H1 (cell line): ENCODE measurements at regions not wholly inside any gene's neighbourhood (a gene's known extent, or its start where the extent isn't known, plus 50 kb on each side); places are given as distances from the start of the nearest gene placed in this dataset.

Experiments used
- CTCF ChIA-PET: fragments of 300-600 bp; sonication (Branson Sonifier 250); formaldehyde crosslinking; loops from one replicate; lab custom pipeline; 2021; ENCODE audit not compliant: partially characterized antibody; lab: Charles Lee
- POLR2A ChIA-PET: fragments of 300-600 bp; sonication (Branson Sonifier 250); formaldehyde crosslinking; loops from one replicate; lab custom pipeline; 2021; ENCODE audit warnings: inconsistent platforms; ENCODE audit not compliant: partially characterized antibody; lab: Charles Lee
- DNase-seq, 2 experiments: peaks; one replicate each; pipeline versions ENCODE4 v3.0.0 to v3.0.0-alpha.2; 2010 to 2022; ENCODE audit warnings: low spot score in 2 of 2, low read depth in 1 of 2, mixed read lengths in 1 of 2
- FAIRE-seq: peaks from 2 replicates; lab custom pipeline; 2011; peaks lifted over from hg19 to GRCh38; lab: Jason Lieb, UNC
- H2AFZ ChIP-seq: 2 replicates; pipeline ENCODE4 v1.8.1; 2012; ENCODE audit warnings: low read length, inconsistent platforms
- H2AK5ac ChIP-seq: 2 replicates; pipeline ENCODE4 v1.6.1; 2013; ENCODE audit warnings: low read depth, low read length
- H2BK120ac ChIP-seq: replicated peaks from 2 replicates; pipeline ENCODE3; 2013; ENCODE audit warnings: low read depth, low read length, inconsistent platforms
- H2BK12ac ChIP-seq: 2 replicates; pipeline ENCODE4 v1.6.1; 2013; ENCODE audit warnings: low read depth, low read length
- H2BK15ac ChIP-seq: 2 replicates; pipeline ENCODE4 v1.6.1; 2013; ENCODE audit warnings: low read length
- H2BK20ac ChIP-seq: 2 replicates; pipeline ENCODE4 v1.6.1; 2013; ENCODE audit warnings: low read length
- H2BK5ac ChIP-seq: 2 replicates; pipeline ENCODE4 v1.6.1; 2013; ENCODE audit warnings: low read depth, low read length
- H3K14ac ChIP-seq: 2 replicates; pipeline ENCODE4 v1.6.1; 2013; ENCODE audit warnings: inconsistent platforms; ENCODE audit not compliant: insufficient read length
- H3K18ac ChIP-seq: 2 replicates; pipeline ENCODE4 v1.6.1; 2013; ENCODE audit warnings: low read length; ENCODE audit errors: extremely low read depth
- H3K23ac ChIP-seq: 2 replicates; pipeline ENCODE4 v1.6.1; 2013; ENCODE audit warnings: inconsistent platforms; ENCODE audit not compliant: insufficient read length
- H3K23me2 ChIP-seq: 2 replicates; pipeline ENCODE4 v1.6.1; 2013; ENCODE audit warnings: low read depth, low read length
- H3K27ac ChIP-seq: 2 replicates; pipeline ENCODE4 v1.6.1; 2011; ENCODE audit warnings: low read depth, low read length, inconsistent platforms
- H3K27me3 ChIP-seq, 4 experiments: replicated peaks in 1 of 4; 1 replicate in 1 of 4; 2 replicates in 3 of 4; pipeline versions ENCODE4 v1.6.1 to v1.8.1; 2011 to 2013; ENCODE audit warnings: low read length in 3 of 4, mild to moderate bottlenecking in 3 of 4, inconsistent platforms in 2 of 4, mixed read lengths in 2 of 4, moderate library complexity in 1 of 4; ENCODE audit not compliant: control insufficient read depth in 3 of 4, insufficient read depth in 3 of 4; ENCODE audit errors: extremely low read depth in 1 of 4
- H3K36me3 ChIP-seq, 4 experiments: 2 replicates each; pipeline versions ENCODE4 v1.6.1 to v1.8.1; 2011 to 2013; ENCODE audit warnings: mild to moderate bottlenecking in 4 of 4, low read length in 3 of 4, moderate library complexity in 2 of 4, control low read depth in 1 of 4, inconsistent platforms in 1 of 4; ENCODE audit not compliant: insufficient read depth in 4 of 4, control insufficient read depth in 2 of 4
- H3K4ac ChIP-seq: replicated peaks from 2 replicates; pipeline ENCODE3; 2013; ENCODE audit warnings: low read length, low read depth, mixed read lengths, inconsistent platforms; ENCODE audit not compliant: insufficient read length
- H3K4me1 ChIP-seq, 4 experiments: replicated peaks in 1 of 4; 1 replicate in 1 of 4; 2 replicates in 3 of 4; pipeline versions ENCODE4 v1.6.1 to v1.8.1; 2011 to 2013; ENCODE audit warnings: low read length in 3 of 4, inconsistent platforms in 2 of 4, mixed read lengths in 1 of 4; ENCODE audit not compliant: insufficient read depth in 4 of 4, control insufficient read depth in 3 of 4
- H3K4me2 ChIP-seq, 2 experiments: 2 replicates each; pipeline versions ENCODE4 v1.6.1 to v1.8.1; 2011 to 2013; ENCODE audit warnings: low read depth in 2 of 2, low read length in 2 of 2, control low read depth in 1 of 2, inconsistent platforms in 1 of 2, mild to moderate bottlenecking in 1 of 2; ENCODE audit not compliant: insufficient read depth in 1 of 2
- H3K4me3 ChIP-seq, 4 experiments: fragments of 200-600, 300-600 bp in 1 of 4; sonication (generic), shearing (Covaris generic), sonication (Bioruptor Twin) in 1 of 4; 2 replicates each; pipeline versions ENCODE4 v1.5.1 to v1.8.1; 2011 to 2016; ENCODE audit warnings: low read length in 4 of 4, low read depth in 3 of 4, control low read depth in 2 of 4, inconsistent platforms in 2 of 4, mild to moderate bottlenecking in 2 of 4, mixed read lengths in 1 of 4, moderate library complexity in 1 of 4; ENCODE audit not compliant: insufficient read depth in 2 of 4; ENCODE audit errors: extremely low read depth in 1 of 4
- H3K56ac ChIP-seq: replicated peaks from 2 replicates; pipeline ENCODE3; 2013; ENCODE audit warnings: low read depth, mild to moderate bottlenecking, mixed read lengths, low read length, inconsistent platforms; ENCODE audit not compliant: insufficient read length
- H3K79me1 ChIP-seq: 2 replicates; pipeline ENCODE4 v1.6.1; 2013; ENCODE audit warnings: low read depth, low read length, control low read depth
- H3K79me2 ChIP-seq, 2 experiments: 2 replicates each; pipeline versions ENCODE4 v1.6.1 to v1.8.1; 2012 to 2013; ENCODE audit warnings: low read length in 2 of 2, mild to moderate bottlenecking in 2 of 2, inconsistent platforms in 1 of 2; ENCODE audit not compliant: insufficient read depth in 2 of 2, control insufficient read depth in 1 of 2
- H3K9ac ChIP-seq, 4 experiments: replicated peaks in 1 of 4; 1 replicate in 1 of 4; 2 replicates in 3 of 4; pipeline versions ENCODE4 v1.6.1 to v1.8.1; 2011 to 2013; ENCODE audit warnings: low read depth in 3 of 4, low read length in 3 of 4, control low read depth in 2 of 4, mild to moderate bottlenecking in 2 of 4, moderate library complexity in 2 of 4, inconsistent platforms in 1 of 4; ENCODE audit errors: extremely low read depth in 1 of 4
- H3K9me3 ChIP-seq, 2 experiments: 2 replicates each; pipeline versions ENCODE4 v1.6.1 to v1.8.1; 2012 to 2013; ENCODE audit warnings: mild to moderate bottlenecking in 2 of 2, moderate library complexity in 2 of 2, control low read depth in 1 of 2, inconsistent platforms in 1 of 2, low read depth in 1 of 2, low read length in 1 of 2, mixed read lengths in 1 of 2; ENCODE audit not compliant: insufficient read depth in 2 of 2
- H4K20me1 ChIP-seq, 2 experiments: replicated peaks in 1 of 2; 2 replicates each; pipeline versions ENCODE3 to v1.8.1; 2011 to 2013; ENCODE audit warnings: inconsistent platforms in 2 of 2, low read length in 2 of 2, mild to moderate bottlenecking in 1 of 2; ENCODE audit not compliant: insufficient read depth in 2 of 2, control insufficient read depth in 1 of 2
- H4K5ac ChIP-seq: 2 replicates; pipeline ENCODE4 v1.6.1; 2013; ENCODE audit warnings: low read length, low read depth, mixed read lengths, inconsistent platforms; ENCODE audit not compliant: insufficient read length
- H4K8ac ChIP-seq: 2 replicates; pipeline ENCODE4 v1.8.0; 2013; ENCODE audit warnings: mild to moderate bottlenecking, moderate library complexity, low read length, inconsistent platforms; ENCODE audit not compliant: insufficient read depth; ENCODE audit errors: extremely low read depth
- H4K91ac ChIP-seq: replicated peaks from 2 replicates; pipeline ENCODE3; 2013; ENCODE audit warnings: low read length, mixed read lengths, inconsistent platforms; ENCODE audit not compliant: insufficient read length
- EZH2 ChIP-seq: fragments of 200-600 bp; sonication (generic); IDR thresholded peaks from 2 replicates; pipeline ENCODE4 v1.7.1; 2012; ENCODE audit warnings: low read depth, mild to moderate bottlenecking, moderate library complexity, low read length, inconsistent platforms; ENCODE audit not compliant: severe bottlenecking
- WGBS, 2 experiments: shearing (Covaris generic) in 1 of 2; methylation state at CpG; one replicate each; pipeline versions ENCODE4 v1.1.6 to v1.1.7; 2013 to 2015; ENCODE audit warnings: low lambda C conversion rate in 2 of 2, mixed read lengths in 2 of 2, inconsistent platforms in 1 of 2, low coverage in 1 of 2, missing lambda C conversion rate in 1 of 2; ENCODE audit not compliant: insufficient replicate concordance in 2 of 2, insufficient coverage in 1 of 2, insufficient read length in 1 of 2; ENCODE audit errors: extremely low coverage in 1 of 2, missing lambda C conversion rate in 1 of 2; 5-methylcytosine and 5-hydroxymethylcytosine counted together

GRCh38 chr7:109121599-109122300, 552.1 kb downstream of the DNAJB9 start:
- Histone ChIP-seq H3K18ac (no peak overlapping the region), H2AK5ac (no peak overlapping the region), H3K36me3 (no peaks in the 10 kb centered on the region), H3K14ac (no peak overlapping the region), H3K79me2 (no peaks in the 10 kb centered on the region), H3K27me3 (no peaks in the 10 kb centered on the region), H3K23ac (no peak overlapping the region), H3K23me2 (no peaks in the 10 kb centered on the region), H2BK20ac (no peak overlapping the region), H4K91ac (no peak overlapping the region), H3K9me3 (no peaks in the 10 kb centered on the region), H2BK120ac (no peak overlapping the region), H3K4me2 (no peak overlapping the region), H3K56ac (no peak overlapping the region), H4K8ac (no peak overlapping the region), H3K4me1 (peaks cover 0 to 6% (median under 1%) of the 10 kb centered on the region in 4 experiments; a peak in 3 of 7 replicates), H3K4ac (no peak overlapping the region), H3K9ac (no peak overlapping the region), H4K5ac (no peak overlapping the region), H4K20me1 (no peaks in the 10 kb centered on the region), H2BK12ac (no peak overlapping the region), H2AFZ (no peak overlapping the region), H3K4me3 (no peak overlapping the region), H2BK15ac (no peak overlapping the region), H3K79me1 (no peaks in the 10 kb centered on the region), H2BK5ac (no peak overlapping the region), H3K27ac (no peak overlapping the region)
- ChIA-PET CTCF (no interaction called here), POLR2A (interaction anchor here (0.7 kb wide), 1 partner anchor 809 kb away, joined by 3 read pairs; no protein-coding TSS in a partner anchor)
- TF ChIP-seq EZH2 = no peak
- FAIRE-seq (no peak), DNase-seq (no peak)
- 66% methylated on average over 4 of the region's 4 CpGs; no CpG with 5 or more reads in 1 of the 2 experiments for WGBS, 2 experiments
